ENCODE measurements at regions not wholly inside any gene's neighbourhood (a gene's known extent, or its start where the extent isn't known, plus 50 kb on each side); places are given as distances from the start of the nearest gene placed in this dataset.

- TF ChIP-seq, protein P1, sequence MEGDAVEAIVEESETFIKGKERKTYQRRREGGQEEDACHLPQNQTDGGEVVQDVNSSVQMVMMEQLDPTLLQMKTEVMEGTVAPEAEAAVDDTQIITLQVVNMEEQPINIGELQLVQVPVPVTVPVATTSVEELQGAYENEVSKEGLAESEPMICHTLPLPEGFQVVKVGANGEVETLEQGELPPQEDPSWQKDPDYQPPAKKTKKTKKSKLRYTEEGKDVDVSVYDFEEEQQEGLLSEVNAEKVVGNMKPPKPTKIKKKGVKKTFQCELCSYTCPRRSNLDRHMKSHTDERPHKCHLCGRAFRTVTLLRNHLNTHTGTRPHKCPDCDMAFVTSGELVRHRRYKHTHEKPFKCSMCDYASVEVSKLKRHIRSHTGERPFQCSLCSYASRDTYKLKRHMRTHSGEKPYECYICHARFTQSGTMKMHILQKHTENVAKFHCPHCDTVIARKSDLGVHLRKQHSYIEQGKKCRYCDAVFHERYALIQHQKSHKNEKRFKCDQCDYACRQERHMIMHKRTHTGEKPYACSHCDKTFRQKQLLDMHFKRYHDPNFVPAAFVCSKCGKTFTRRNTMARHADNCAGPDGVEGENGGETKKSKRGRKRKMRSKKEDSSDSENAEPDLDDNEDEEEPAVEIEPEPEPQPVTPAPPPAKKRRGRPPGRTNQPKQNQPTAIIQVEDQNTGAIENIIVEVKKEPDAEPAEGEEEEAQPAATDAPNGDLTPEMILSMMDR (IDR thresholded peaks at IDR 0.05; ENCODE audit: insufficient read depth, missing control alignments) = no peak
- FAIRE-seq = no peak
Observed at GRCh38 chr16:52368859-52369258, 178.1 kb downstream of the TOX3 start.

DNA sequence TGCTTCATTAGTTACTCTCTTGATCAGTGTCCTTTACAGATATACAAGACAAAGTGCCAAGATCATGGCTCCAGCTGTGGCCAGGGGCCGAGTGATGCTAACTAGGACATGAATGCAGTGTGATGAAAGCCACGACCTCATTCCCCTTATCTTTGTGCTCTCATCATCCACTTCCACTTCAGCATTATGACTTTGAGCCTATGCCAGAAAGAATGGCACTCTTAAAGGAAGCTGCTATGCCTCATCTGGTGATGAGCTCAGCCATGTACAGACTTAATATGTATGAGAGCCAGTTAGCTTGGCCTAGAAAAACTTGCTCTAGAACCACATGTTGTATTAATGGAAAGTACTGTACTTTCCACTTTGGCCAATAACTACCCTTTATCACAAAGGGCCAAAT is 179.1 kb downstream of the TOX3 start:
- TF ChIP-seq, protein P1 (IDR thresholded peaks at IDR 0.05; ENCODE audit: insufficient read depth, missing control alignments) = no peak
- DNase-seq (ENCODE audit: insufficient read length, low spot score) (no peak), FAIRE-seq (no peak)

More at GRCh38 chr16:52368859-52369258, 178.1 kb downstream of the TOX3 start:
- no peak for DNase-seq (ENCODE audit: insufficient read length, low spot score)

GRCh38 chr16:52366983-52367382 is 180.0 kb downstream of the TOX3 start:
- DNase-seq (ENCODE audit: insufficient read length, low spot score) (no peak), FAIRE-seq (no peak)
- TF ChIP-seq, protein P1 (IDR thresholded peaks at IDR 0.05; ENCODE audit: insufficient read depth, missing control alignments) = no peak

- no peak for FAIRE-seq
- no peak for DNase-seq (ENCODE audit: insufficient read length, low spot score)
Observed at GRCh38 chr16:52364500-52364899, 182.4 kb downstream of the TOX3 start.

DNA sequence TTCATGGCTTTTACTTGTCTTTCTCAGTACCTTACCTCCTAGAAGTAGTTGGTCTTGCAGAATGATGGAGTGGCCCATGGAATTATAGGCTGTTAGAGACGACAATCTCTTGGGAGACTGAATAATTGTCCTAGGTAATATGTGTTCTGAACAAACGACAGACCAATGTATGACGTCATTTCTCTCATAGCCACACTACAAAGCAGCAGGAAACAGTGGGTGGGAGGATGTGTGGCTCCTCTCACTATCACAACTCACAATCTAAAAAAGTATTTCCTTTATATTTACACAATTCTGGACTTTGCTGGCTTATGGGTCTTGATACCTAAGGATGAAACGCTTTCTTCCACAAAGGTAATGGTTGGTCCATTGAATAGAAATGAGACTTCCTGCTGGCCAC is 183.9 kb downstream of the TOX3 start:
- FAIRE-seq = no peak
- no peak for DNase-seq (ENCODE audit: insufficient read length, low spot score)
- TF ChIP-seq, protein P1 (IDR thresholded peaks at IDR 0.05; ENCODE audit: insufficient read depth, missing control alignments) = no peak

More at GRCh38 chr16:52364500-52364899, 182.4 kb downstream of the TOX3 start:
- TF ChIP-seq, protein P1 (IDR thresholded peaks at IDR 0.05; ENCODE audit: insufficient read depth, missing control alignments) = no peak

- TF ChIP-seq, protein P1 (IDR thresholded peaks at IDR 0.05; ENCODE audit: insufficient read depth, missing control alignments) = no peak
- no peak for DNase-seq (ENCODE audit: insufficient read length, low spot score)
- FAIRE-seq = no peak
Observed at GRCh38 chr16:52357711-52358110, 189.2 kb downstream of the TOX3 start.

GRCh38 chr16:52353249-52353648 is 193.7 kb downstream of the TOX3 start:
- FAIRE-seq = no peak
- TF ChIP-seq, protein P1 (IDR thresholded peaks at IDR 0.05; ENCODE audit: insufficient read depth, missing control alignments) = no peak
- DNase-seq (ENCODE audit: insufficient read length, low spot score) = no peak
